CD14-positive monocyte (primary cell): ENCODE measurements at regions not wholly inside any gene's neighbourhood (a gene's known extent, or its start where the extent isn't known, plus 50 kb on each side); places are given as distances from the start of the nearest gene placed in this dataset.

Source experiments
- DNase-seq, 3 donors: peaks; one replicate each; pipeline ENCODE4 v3.0.0-alpha.2; 2011 to 2022
- H2AFZ ChIP-seq: 2 replicates; pipeline ENCODE4 v1.6.0; 2012; ENCODE audit warnings: mild to moderate bottlenecking, low read depth, low read length, inconsistent platforms; ENCODE audit not compliant: insufficient read depth, poor library complexity, severe bottlenecking
- H3K27ac ChIP-seq, 2 donors: 1 replicate in 1 of 2; 2 replicates in 1 of 2; pipeline ENCODE4 v1.5.1; 2012 to 2013; ENCODE audit warnings: low read length in 2 of 2, control low read depth in 1 of 2, inconsistent platforms in 1 of 2, low read depth in 1 of 2, mild to moderate bottlenecking in 1 of 2
- H3K27me3 ChIP-seq, 2 donors: one replicate each; pipeline versions ENCODE4 v1.6.0 to v1.6.1; 2011 to 2013; ENCODE audit warnings: low read length in 2 of 2; ENCODE audit not compliant: control insufficient read depth in 2 of 2, insufficient read depth in 2 of 2
- H3K36me3 ChIP-seq, 2 donors: replicated peaks in 1 of 2; 1 replicate in 1 of 2; 2 replicates in 1 of 2; pipeline versions ENCODE4 v1.5.1 to v1.6.1; 2012 to 2013; ENCODE audit warnings: low read length in 2 of 2, control low read depth in 1 of 2, inconsistent platforms in 1 of 2, mild to moderate bottlenecking in 1 of 2; ENCODE audit not compliant: insufficient read depth in 2 of 2, control insufficient read depth in 1 of 2
- H3K4me1 ChIP-seq, 2 donors: 1 replicate in 1 of 2; 2 replicates in 1 of 2; pipeline versions ENCODE4 v1.5.1 to v1.6.1; 2012 to 2013; ENCODE audit warnings: low read length in 2 of 2, control low read depth in 1 of 2, inconsistent platforms in 1 of 2, mild to moderate bottlenecking in 1 of 2, moderate library complexity in 1 of 2; ENCODE audit not compliant: insufficient read depth in 2 of 2, control insufficient read depth in 1 of 2
- H3K4me2 ChIP-seq: replicated peaks from 2 replicates; pipeline ENCODE3; 2012; ENCODE audit warnings: low read length, moderate library complexity, mild to moderate bottlenecking; ENCODE audit not compliant: poor library complexity, severe bottlenecking; ENCODE audit errors: extremely low read depth
- H3K4me3 ChIP-seq, 3 experiments: fragments of 200-600 bp in 1 of 3; sonication (generic) in 1 of 3; replicated peaks in 1 of 3; 1 replicate in 2 of 3; 2 replicates in 1 of 3; pipeline ENCODE4 v1.5.1; 2011 to 2013; ENCODE audit warnings: low read length in 3 of 3, mild to moderate bottlenecking in 3 of 3, control low read depth in 2 of 3, low read depth in 2 of 3, inconsistent platforms in 1 of 3, moderate library complexity in 1 of 3
- H3K79me2 ChIP-seq: 2 replicates; pipeline ENCODE4 v1.6.0; 2012; ENCODE audit warnings: mild to moderate bottlenecking, control low read depth, inconsistent platforms, low read length, moderate library complexity; ENCODE audit not compliant: insufficient read depth
- H3K9ac ChIP-seq: 2 replicates; pipeline ENCODE4 v1.6.0; 2017; ENCODE audit warnings: low read length, mild to moderate bottlenecking; ENCODE audit not compliant: insufficient read depth, poor library complexity, severe bottlenecking
- H3K9me3 ChIP-seq, 2 donors: replicated peaks in 1 of 2; 1 replicate in 1 of 2; 2 replicates in 1 of 2; pipeline versions ENCODE4 v1.5.1 to v1.6.1; 2012 to 2013; ENCODE audit warnings: low read length in 2 of 2, control low read depth in 1 of 2; ENCODE audit not compliant: control insufficient read depth in 1 of 2, insufficient read depth in 1 of 2
- H4K20me1 ChIP-seq: 2 replicates; pipeline ENCODE4 v1.6.0; 2012; ENCODE audit warnings: mild to moderate bottlenecking, low read length, control low read depth, moderate library complexity; ENCODE audit not compliant: insufficient read depth
- H3K27ac Mint-ChIP-seq, 7 donors: one replicate each; pipeline ENCODE4 v1.8.0; 2020; ENCODE audit warnings: mild to moderate bottlenecking in 7 of 7, mixed read lengths in 7 of 7, moderate library complexity in 6 of 7, inconsistent platforms in 2 of 7
- H3K27me3 Mint-ChIP-seq, 3 donors: one replicate each; pipeline ENCODE4 v1.8.0; 2021 to 2022; ENCODE audit warnings: low read depth in 3 of 3, mild to moderate bottlenecking in 3 of 3, mixed read lengths in 3 of 3, moderate library complexity in 3 of 3, inconsistent platforms in 1 of 3
- H3K36me3 Mint-ChIP-seq, 2 donors: one replicate each; pipeline ENCODE4 v1.8.0; 2020; ENCODE audit warnings: mixed read lengths in 2 of 2, inconsistent platforms in 1 of 2, mild to moderate bottlenecking in 1 of 2
- H3K4me1 Mint-ChIP-seq: one replicate; pipeline ENCODE4 v1.8.0; 2020; ENCODE audit warnings: mild to moderate bottlenecking, mixed read lengths
- H3K4me3 Mint-ChIP-seq, 2 donors: one replicate each; pipeline ENCODE4 v1.8.0; 2020; ENCODE audit warnings: mild to moderate bottlenecking in 2 of 2, mixed read lengths in 2 of 2, moderate library complexity in 1 of 2
- H3K9me3 Mint-ChIP-seq, 7 donors: one replicate each; pipeline ENCODE4 v1.8.0; 2020 to 2022; ENCODE audit warnings: mixed read lengths in 7 of 7, mild to moderate bottlenecking in 6 of 7, moderate library complexity in 6 of 7, inconsistent platforms in 2 of 7
- WGBS: methylation state at CpG from one replicate; pipeline ENCODE4 v1.1.5; 2013; ENCODE audit warnings: missing lambda C conversion rate; ENCODE audit not compliant: insufficient coverage; 5-methylcytosine and 5-hydroxymethylcytosine counted together
- intact Hi-C, 2 donors: fragments of 100-400 bp; cut with micrococcal nuclease; formaldehyde crosslinking; loops; one replicate each; pipeline versions ENCODE4 v1.15.0 to v1.15.1; 2023
- TF ChIP-seq, protein P1 (sequence below): fragments of 200-600 bp; IDR thresholded peaks from one replicate; pipeline ENCODE4 v1.8.0; 2022; ENCODE audit warnings: antibody characterized with exemption, mild to moderate bottlenecking

DNA sequence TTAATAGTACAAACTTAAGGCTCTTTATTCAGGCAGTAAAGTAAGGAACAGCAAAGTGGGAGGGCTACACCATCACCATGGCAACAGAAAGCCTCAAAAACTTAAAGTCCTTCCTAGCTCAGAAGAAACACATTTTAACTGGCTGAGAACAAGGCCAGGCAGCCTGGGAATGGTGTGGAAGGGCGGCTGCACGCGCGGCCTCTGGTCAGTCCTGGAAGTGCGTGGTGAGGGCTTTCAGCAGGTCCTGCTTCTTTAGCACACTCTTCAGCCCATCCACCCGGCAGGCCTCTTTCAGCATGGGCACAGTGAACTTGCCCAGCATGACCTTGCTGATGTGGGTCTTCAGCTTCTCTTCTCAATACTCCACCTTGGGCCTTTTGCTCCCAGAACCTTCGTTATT, 133.0 kb downstream of the CYP26A1 start:
- DNase-seq = no peak
- no peaks in the 10 kb centered on the region for H4K20me1 ChIP-seq
- no peaks in the 10 kb centered on the region for H3K36me3 Mint-ChIP-seq
- no peak overlapping the region for H3K27ac ChIP-seq
- no peak overlapping the region for H3K27ac Mint-ChIP-seq
- peaks cover 4 to 6% (median 4%) of the 10 kb centered on the region in 3 donors for H3K27me3 Mint-ChIP-seq
- 95% methylated on average over 7 of the region's 7 CpGs for WGBS
- H3K36me3 ChIP-seq = no peaks in the 10 kb centered on the region
- H2AFZ ChIP-seq = no peak overlapping the region
- no peak overlapping the region for H3K4me3 Mint-ChIP-seq
- no peaks in the 10 kb centered on the region for H3K9me3 Mint-ChIP-seq
- peaks cover 10% of the 10 kb centered on the region for H3K4me1 Mint-ChIP-seq
- H3K9me3 ChIP-seq = no peaks in the 10 kb centered on the region
- no peaks in the 10 kb centered on the region for H3K27me3 ChIP-seq
- TF ChIP-seq, protein P1, sequence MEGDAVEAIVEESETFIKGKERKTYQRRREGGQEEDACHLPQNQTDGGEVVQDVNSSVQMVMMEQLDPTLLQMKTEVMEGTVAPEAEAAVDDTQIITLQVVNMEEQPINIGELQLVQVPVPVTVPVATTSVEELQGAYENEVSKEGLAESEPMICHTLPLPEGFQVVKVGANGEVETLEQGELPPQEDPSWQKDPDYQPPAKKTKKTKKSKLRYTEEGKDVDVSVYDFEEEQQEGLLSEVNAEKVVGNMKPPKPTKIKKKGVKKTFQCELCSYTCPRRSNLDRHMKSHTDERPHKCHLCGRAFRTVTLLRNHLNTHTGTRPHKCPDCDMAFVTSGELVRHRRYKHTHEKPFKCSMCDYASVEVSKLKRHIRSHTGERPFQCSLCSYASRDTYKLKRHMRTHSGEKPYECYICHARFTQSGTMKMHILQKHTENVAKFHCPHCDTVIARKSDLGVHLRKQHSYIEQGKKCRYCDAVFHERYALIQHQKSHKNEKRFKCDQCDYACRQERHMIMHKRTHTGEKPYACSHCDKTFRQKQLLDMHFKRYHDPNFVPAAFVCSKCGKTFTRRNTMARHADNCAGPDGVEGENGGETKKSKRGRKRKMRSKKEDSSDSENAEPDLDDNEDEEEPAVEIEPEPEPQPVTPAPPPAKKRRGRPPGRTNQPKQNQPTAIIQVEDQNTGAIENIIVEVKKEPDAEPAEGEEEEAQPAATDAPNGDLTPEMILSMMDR = no peak
- intact Hi-C loops = no loop called here
- H3K4me3 ChIP-seq = no peak overlapping the region
- no peak overlapping the region for H3K4me2 ChIP-seq
- H3K4me1 ChIP-seq = peaks cover 4 to 10% of the 10 kb centered on the region in 2 donors
- no peak overlapping the region for H3K9ac ChIP-seq
- H3K79me2 ChIP-seq = no peaks in the 10 kb centered on the region

DNA sequence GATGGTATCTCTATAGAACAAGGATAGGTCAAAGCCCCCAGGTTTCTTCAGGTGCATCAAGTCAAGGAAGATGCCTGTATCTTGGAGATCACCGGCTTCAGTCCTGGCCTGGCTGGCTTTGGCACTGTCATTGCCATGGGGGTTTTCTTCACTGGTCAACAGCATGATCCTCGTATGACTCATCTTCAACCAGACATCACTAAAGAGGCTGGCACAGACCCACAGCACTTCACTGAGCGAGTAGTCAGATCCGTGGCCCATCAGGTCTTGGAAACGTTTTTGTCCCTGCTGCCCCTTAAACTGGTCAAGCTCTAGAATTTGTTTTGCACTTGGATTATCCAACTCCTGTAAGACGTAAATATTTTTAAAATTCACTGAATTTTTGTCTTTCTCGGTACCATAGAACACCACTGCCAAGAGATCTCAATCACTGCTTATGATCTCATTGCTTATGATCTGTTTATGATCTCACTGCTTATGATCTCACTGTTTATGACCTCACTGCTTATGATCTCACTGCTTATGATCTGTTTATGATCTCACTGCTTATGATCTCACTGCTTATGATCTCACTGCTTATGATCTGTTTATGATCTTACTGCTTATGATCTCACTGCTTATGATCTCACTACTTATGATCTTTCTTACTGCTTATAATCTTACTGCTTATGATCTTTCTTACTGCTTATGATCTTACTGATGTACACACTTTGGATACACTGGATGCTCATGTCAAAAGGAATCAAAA, 135.2 kb downstream of the CYP26A1 start:
- peak overlapping the region in 3 of 7 donors; percentile 10 to 41 (median 25) for H3K27ac Mint-ChIP-seq
- TF ChIP-seq, protein P1 = no peak
- Histone ChIP-seq H4K20me1 (no peaks in the 10 kb centered on the region), H3K9me3 (no peaks in the 10 kb centered on the region), H3K27ac (no peak overlapping the region), H3K4me3 (no peak overlapping the region), H3K9ac (no peak overlapping the region), H2AFZ (peak overlapping the region; percentile 35), H3K4me2 (peak overlapping the region; percentile 15), H3K79me2 (no peaks in the 10 kb centered on the region), H3K36me3 (no peaks in the 10 kb centered on the region), H3K27me3 (no peaks in the 10 kb centered on the region), H3K4me1 (peaks cover 4 to 10% of the 10 kb centered on the region in 2 donors)
- intact Hi-C loops = no loop called here
- H3K9me3 Mint-ChIP-seq = no peaks in the 10 kb centered on the region
- WGBS = 98% methylated on average over 6 of the region's 7 CpGs
- no peaks in the 10 kb centered on the region for H3K36me3 Mint-ChIP-seq
- DNase-seq = peak; percentile 7 to 60 (median 21)
- H3K27me3 Mint-ChIP-seq = peaks cover 6 to 8% (median 6%) of the 10 kb centered on the region in 3 donors
- H3K4me1 Mint-ChIP-seq = peaks cover 10% of the 10 kb centered on the region
- no peak overlapping the region for H3K4me3 Mint-ChIP-seq
